Memory B cell (primary cell): ENCODE measurements at regions not wholly inside any gene's neighbourhood (a gene's known extent, or its start where the extent isn't known, plus 50 kb on each side); places are given as distances from the start of the nearest gene placed in this dataset.
"Not testable (repeated sequence)": the region's sequence is repeated elsewhere in the genome, so short reads cannot be mapped to it uniquely, and the experiment has no call there.

Source experiments
- ATAC-seq: fragments of 150-1000 bp; cut with Tn5 transposase; 2 replicates; pipeline ENCODE4 v1.10.0; 2021; ENCODE audit warnings: low read depth, mild to moderate bottlenecking, moderate library complexity
- DNase-seq, 2 donors: peaks; one replicate each; pipeline ENCODE4 v3.0.0; 2022; ENCODE audit warnings: low spot score in 2 of 2
- H3K27ac Mint-ChIP-seq: one replicate; pipeline ENCODE4 v1.8.0; 2022; ENCODE audit warnings: mild to moderate bottlenecking, moderate library complexity, mixed read lengths
- H3K27me3 Mint-ChIP-seq: one replicate; pipeline ENCODE4 v1.8.0; 2022; ENCODE audit warnings: mixed read lengths
- H3K36me3 Mint-ChIP-seq: one replicate; pipeline ENCODE4 v1.8.0; 2022; ENCODE audit warnings: mild to moderate bottlenecking, mixed read lengths
- H3K4me1 Mint-ChIP-seq: one replicate; pipeline ENCODE4 v1.8.0; 2022; ENCODE audit warnings: mixed read lengths
- H3K4me3 Mint-ChIP-seq: one replicate; pipeline ENCODE4 v1.8.0; 2022; ENCODE audit warnings: mild to moderate bottlenecking, moderate library complexity, mixed read lengths
- H3K9me3 Mint-ChIP-seq: one replicate; pipeline ENCODE4 v1.8.0; 2022; ENCODE audit warnings: mixed read lengths

GRCh38 chr16:16448423-16448822 is 69.5 kb downstream of the NPIPA7 start:
- H3K36me3 Mint-ChIP-seq, H3K4me3 Mint-ChIP-seq: not testable (repeated sequence)

GRCh38 chr16:16449712-16450237 is 70.8 kb downstream of the NPIPA7 start:
- not testable (repeated sequence) for H3K27me3 Mint-ChIP-seq, H3K27ac Mint-ChIP-seq, H3K9me3 Mint-ChIP-seq, H3K4me3 Mint-ChIP-seq, ATAC-seq, H3K4me1 Mint-ChIP-seq, H3K36me3 Mint-ChIP-seq, DNase-seq

More at GRCh38 chr16:16448423-16448822, 69.5 kb downstream of the NPIPA7 start:
- ATAC-seq, H3K27me3 Mint-ChIP-seq, DNase-seq, H3K9me3 Mint-ChIP-seq, H3K4me1 Mint-ChIP-seq, H3K27ac Mint-ChIP-seq: not testable (repeated sequence)

GRCh38 chr16:16451721-16452410 is 72.9 kb downstream of the NPIPA7 start:
- not testable (repeated sequence) for DNase-seq, H3K4me1 Mint-ChIP-seq, H3K36me3 Mint-ChIP-seq

GRCh38 chr16:16458579-16458978 is 79.6 kb downstream of the NPIPA7 start:
- H3K27ac Mint-ChIP-seq, H3K9me3 Mint-ChIP-seq, H3K4me3 Mint-ChIP-seq, H3K27me3 Mint-ChIP-seq, ATAC-seq, DNase-seq, H3K36me3 Mint-ChIP-seq, H3K4me1 Mint-ChIP-seq: not testable (repeated sequence)

More at GRCh38 chr16:16451721-16452410, 72.9 kb downstream of the NPIPA7 start:
- ATAC-seq, H3K27ac Mint-ChIP-seq, H3K27me3 Mint-ChIP-seq, H3K9me3 Mint-ChIP-seq, H3K4me3 Mint-ChIP-seq: not testable (repeated sequence)

- H3K27ac Mint-ChIP-seq, DNase-seq, H3K4me3 Mint-ChIP-seq, H3K4me1 Mint-ChIP-seq, H3K27me3 Mint-ChIP-seq, H3K9me3 Mint-ChIP-seq, H3K36me3 Mint-ChIP-seq, ATAC-seq: not testable (repeated sequence)
Observed at GRCh38 chr16:16463792-16464191, 84.9 kb downstream of the NPIPA7 start.

- H3K36me3 Mint-ChIP-seq, H3K4me3 Mint-ChIP-seq: not testable (repeated sequence)
Observed at GRCh38 chr16:16488919-16489318, 110.0 kb downstream of the NPIPA7 start.

GRCh38 chr16:16489466-16489865 is 110.5 kb downstream of the NPIPA7 start:
- H3K4me3 Mint-ChIP-seq, H3K27ac Mint-ChIP-seq, ATAC-seq, H3K4me1 Mint-ChIP-seq, H3K9me3 Mint-ChIP-seq, H3K36me3 Mint-ChIP-seq, H3K27me3 Mint-ChIP-seq, DNase-seq: not testable (repeated sequence)

More at GRCh38 chr16:16488919-16489318, 110.0 kb downstream of the NPIPA7 start:
- ATAC-seq, H3K27ac Mint-ChIP-seq, H3K9me3 Mint-ChIP-seq, H3K4me1 Mint-ChIP-seq, DNase-seq, H3K27me3 Mint-ChIP-seq: not testable (repeated sequence)

GRCh38 chr16:16494114-16494513 is 115.2 kb downstream of the NPIPA7 start:
- not testable (repeated sequence) for DNase-seq, H3K9me3 Mint-ChIP-seq, H3K4me3 Mint-ChIP-seq, H3K4me1 Mint-ChIP-seq, H3K27ac Mint-ChIP-seq, H3K27me3 Mint-ChIP-seq, H3K36me3 Mint-ChIP-seq
- ATAC-seq: peak; percentile 97

GRCh38 chr16:16494998-16495397 is 116.1 kb downstream of the NPIPA7 start:
- not testable (repeated sequence) for H3K27me3 Mint-ChIP-seq, DNase-seq, ATAC-seq, H3K36me3 Mint-ChIP-seq, H3K4me3 Mint-ChIP-seq, H3K4me1 Mint-ChIP-seq, H3K9me3 Mint-ChIP-seq, H3K27ac Mint-ChIP-seq

GRCh38 chr16:16499875-16500274 is 120.9 kb downstream of the NPIPA7 start:
- not testable (repeated sequence) for ATAC-seq, DNase-seq, H3K4me3 Mint-ChIP-seq, H3K4me1 Mint-ChIP-seq, H3K27me3 Mint-ChIP-seq, H3K9me3 Mint-ChIP-seq, H3K36me3 Mint-ChIP-seq, H3K27ac Mint-ChIP-seq

GRCh38 chr16:16507041-16507440 is 128.1 kb downstream of the NPIPA7 start:
- not testable (repeated sequence) for ATAC-seq, H3K36me3 Mint-ChIP-seq, H3K4me3 Mint-ChIP-seq, H3K27ac Mint-ChIP-seq, DNase-seq, H3K4me1 Mint-ChIP-seq, H3K27me3 Mint-ChIP-seq, H3K9me3 Mint-ChIP-seq

- not testable (repeated sequence) for ATAC-seq, DNase-seq, H3K27ac Mint-ChIP-seq, H3K4me1 Mint-ChIP-seq, H3K9me3 Mint-ChIP-seq, H3K36me3 Mint-ChIP-seq, H3K4me3 Mint-ChIP-seq, H3K27me3 Mint-ChIP-seq
Observed at GRCh38 chr16:16508344-16508743, 129.4 kb downstream of the NPIPA7 start.

GRCh38 chr16:16519395-16519794 is 140.5 kb downstream of the NPIPA7 start:
- H3K4me3 Mint-ChIP-seq, H3K4me1 Mint-ChIP-seq, ATAC-seq, H3K36me3 Mint-ChIP-seq, DNase-seq, H3K27me3 Mint-ChIP-seq, H3K9me3 Mint-ChIP-seq, H3K27ac Mint-ChIP-seq: not testable (repeated sequence)

- not testable (repeated sequence) for H3K27me3 Mint-ChIP-seq, H3K4me1 Mint-ChIP-seq, H3K27ac Mint-ChIP-seq, ATAC-seq, DNase-seq, H3K9me3 Mint-ChIP-seq, H3K4me3 Mint-ChIP-seq, H3K36me3 Mint-ChIP-seq
Observed at GRCh38 chr16:16521239-16522002, 142.5 kb downstream of the NPIPA7 start.
